ENCODE measurements at regions not wholly inside any gene's neighbourhood (a gene's known extent, or its start where the extent isn't known, plus 50 kb on each side); places are given as distances from the start of the nearest gene placed in this dataset.

- TF ChIP-seq CTCF (IDR thresholded peaks at IDR 0.05), result no peak
- TF ChIP-seq EP300 (IDR thresholded peaks at IDR 0.05), result no peak
- no peak for TF ChIP-seq POLR2AphosphoS5 (IDR thresholded peaks at IDR 0.05)
These were observed 91.8 kb upstream of the ALCAM start for GRCh38 chr3:105274958-105275357.
